PC-9 (cell line): ENCODE measurements at regions not wholly inside any gene's neighbourhood (a gene's known extent, or its start where the extent isn't known, plus 50 kb on each side); places are given as distances from the start of the nearest gene placed in this dataset.
"Not testable (repeated sequence)": the region's sequence is repeated elsewhere in the genome, so short reads cannot be mapped to it uniquely, and the experiment has no call there.

ENCODE experiments used
- BruUV-seq: library from RNA; stranded (reverse); fragments of 400-500 nt; replicated peaks from 2 replicates; lab custom pipeline; 2021; lab: Mats Ljungman, UMichigan
- CTCF ChIA-PET: fragments of 300-600 bp; sonication (Branson Sonifier 250); formaldehyde crosslinking; loops from one replicate; lab custom pipeline; 2022; ENCODE audit warnings: antibody characterized with exemption; lab: Charles Lee
- POLR2A ChIA-PET: fragments of 300-600 bp; sonication (Branson Sonifier 250); formaldehyde crosslinking; loops from one replicate; lab custom pipeline; 2022; ENCODE audit warnings: antibody characterized with exemption; ENCODE audit not compliant: unreplicated experiment; lab: Charles Lee
- DNase-seq, 2 experiments: peaks; one replicate each; pipeline versions ENCODE4 v3.0.0 to v3.0.0-alpha.2; 2015 to 2022; ENCODE audit warnings: mixed read lengths in 1 of 2
- H2AFZ ChIP-seq: fragments of 200-600 bp; sonication (generic); 2 replicates; pipeline ENCODE4 v1.8.1; 2017; ENCODE audit warnings: antibody characterized with exemption
- H3F3A ChIP-seq: fragments of 200-600 bp; sonication (generic); 2 replicates; pipeline ENCODE4 v1.8.1; 2017; ENCODE audit warnings: antibody characterized with exemption, mild to moderate bottlenecking, low read depth; ENCODE audit not compliant: insufficient read depth
- H3K27ac ChIP-seq: fragments of 200-600 bp; sonication (generic); 2 replicates; pipeline ENCODE4 v1.6.1; 2016; ENCODE audit warnings: mixed run types
- H3K27me3 ChIP-seq: fragments of 200-600 bp; sonication (generic); 2 replicates; pipeline ENCODE4 v1.6.1; 2016; ENCODE audit warnings: low read depth, mixed run types; ENCODE audit not compliant: insufficient read depth
- H3K36me3 ChIP-seq: fragments of 200-600 bp; sonication (generic); 2 replicates; pipeline ENCODE4 v1.6.1; 2016; ENCODE audit warnings: low read depth, mixed run types
- H3K4me1 ChIP-seq: fragments of 200-600 bp; sonication (generic); replicated peaks from 2 replicates; pipeline ENCODE4 v1.6.1; 2016; ENCODE audit warnings: mixed run types; ENCODE audit not compliant: insufficient read depth
- H3K4me2 ChIP-seq: fragments of 200-600 bp; sonication (generic); 2 replicates; pipeline ENCODE4 v1.6.1; 2017; ENCODE audit warnings: mixed run types
- H3K4me3 ChIP-seq: fragments of 200-600 bp; sonication (generic); 2 replicates; pipeline ENCODE4 v1.6.1; 2016; ENCODE audit warnings: mixed run types
- H3K79me2 ChIP-seq: fragments of 200-600 bp; sonication (generic); 2 replicates; pipeline ENCODE4 v1.6.1; 2017; ENCODE audit warnings: low read depth, mixed run types
- H3K9me2 ChIP-seq: fragments of 200-600 bp; sonication (generic); 2 replicates; pipeline ENCODE4 v1.8.1; 2017; ENCODE audit warnings: mild to moderate bottlenecking; ENCODE audit not compliant: insufficient read depth
- H3K9me3 ChIP-seq: fragments of 200-600 bp; sonication (generic); 2 replicates; pipeline ENCODE4 v1.8.1; 2016; ENCODE audit warnings: low read depth; ENCODE audit not compliant: insufficient read depth
- H4K20me1 ChIP-seq: fragments of 200-600 bp; sonication (generic); 2 replicates; pipeline ENCODE4 v1.8.1; 2017; ENCODE audit not compliant: insufficient read depth
- CTCF ChIP-seq: fragments of 200-600 bp; sonication (generic); conservative IDR thresholded peaks from 2 replicates; pipeline ENCODE4 v1.6.1; 2017; ENCODE audit warnings: mixed run types, antibody characterized with exemption, mild to moderate bottlenecking, moderate library complexity
- EZH2 ChIP-seq: fragments of 200-600 bp; sonication (generic); IDR thresholded peaks from 2 replicates; pipeline ENCODE4 v1.8.0; 2017; ENCODE audit warnings: antibody characterized with exemption, low read depth
- intact Hi-C: fragments of 100-400 bp; cut with micrococcal nuclease; formaldehyde crosslinking; loops from one replicate; pipeline ENCODE4 v1.10.0; 2022; ENCODE audit not compliant: unreplicated experiment

- H3K27ac ChIP-seq = peak overlapping the region; percentile 50
These were observed 138.3 kb upstream of the RFC3 start for GRCh38 chr13:33679658-33680012.

DNA sequence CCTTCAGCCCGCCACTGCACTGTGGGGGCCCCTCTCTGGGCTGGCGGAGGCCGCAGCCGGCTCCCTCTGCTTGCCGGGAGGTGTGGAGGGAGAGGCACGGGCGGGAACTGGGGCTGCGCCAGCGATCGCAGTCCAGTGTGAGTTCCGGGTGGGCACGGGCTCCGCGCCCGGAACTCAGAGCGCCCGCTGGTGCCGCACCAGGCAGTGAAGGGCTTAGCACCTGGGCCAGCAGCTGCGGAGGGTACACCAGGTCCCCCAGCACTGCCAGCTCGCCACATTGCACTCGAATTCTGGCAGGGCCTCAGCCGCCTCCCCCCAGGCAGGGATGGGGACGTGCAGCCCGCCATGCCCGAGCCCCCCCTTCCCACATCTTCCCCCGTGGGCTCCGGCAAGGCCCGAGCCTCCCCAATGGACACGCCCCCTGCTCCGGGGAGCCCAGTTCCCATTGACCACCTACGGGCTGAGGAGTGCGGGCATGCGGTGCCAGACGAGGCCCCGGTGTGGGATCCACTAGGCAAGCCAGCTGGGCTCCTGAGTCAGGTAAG is 135.9 kb upstream of the RFC3 start:
- no peak for DNase-seq
- ChIA-PET CTCF (no interaction called here), POLR2A (no interaction called here)
- H3K4me2 ChIP-seq = no peak overlapping the region
- intact Hi-C loops = no loop called here
- no peak overlapping the region for H3K4me3 ChIP-seq
- no peaks in the 10 kb centered on the region for H3K27me3 ChIP-seq
- BruUV-seq = no TSS peak
- no peaks in the 10 kb centered on the region for H3K9me3 ChIP-seq
- TF ChIP-seq CTCF = no peak
- no peak for TF ChIP-seq EZH2
- H3F3A ChIP-seq = no peaks in the 10 kb centered on the region; the same call in 1 of the 2 replicates
- H2AFZ ChIP-seq = no peak overlapping the region
- no peaks in the 10 kb centered on the region for H3K36me3 ChIP-seq
- H3K27ac ChIP-seq = no peak overlapping the region
- H3K79me2 ChIP-seq = no peaks in the 10 kb centered on the region
- H3K4me1 ChIP-seq = no peaks in the 10 kb centered on the region
- no peaks in the 10 kb centered on the region for H3K9me2 ChIP-seq
- H4K20me1 ChIP-seq = no peaks in the 10 kb centered on the region

More at GRCh38 chr13:33679658-33680012, 138.3 kb upstream of the RFC3 start:
- no TSS peak for BruUV-seq
- Histone ChIP-seq H3K79me2 (no peaks in the 10 kb centered on the region), H4K20me1 (no peaks in the 10 kb centered on the region), H3K36me3 (no peaks in the 10 kb centered on the region), H3K9me3 (no peaks in the 10 kb centered on the region), H3F3A (no peaks in the 10 kb centered on the region), H3K27me3 (no peaks in the 10 kb centered on the region), H2AFZ (no peak overlapping the region), H3K4me1 (no peaks in the 10 kb centered on the region), H3K9me2 (no peaks in the 10 kb centered on the region), H3K4me2 (peak overlapping the region; percentile 30), H3K4me3 (no peak overlapping the region)
- TF ChIP-seq CTCF (no peak), EZH2 (no peak)
- CTCF ChIA-PET = no interaction called here
- intact Hi-C loops = no loop called here
- POLR2A ChIA-PET = interaction anchor here (0.5 to 0.6 kb wide), 2 partner anchors 37 to 110 kb away, joined by 3 to 4 read pairs; no protein-coding TSS in a partner anchor
- DNase-seq = no peak

GRCh38 chr13:33682646-33683045 is 135.3 kb upstream of the RFC3 start:
- H3F3A ChIP-seq, H2AFZ ChIP-seq, CTCF ChIA-PET, H3K9me3 ChIP-seq, BruUV-seq, intact Hi-C loops, H3K79me2 ChIP-seq, H3K4me1 ChIP-seq, H3K36me3 ChIP-seq, H3K4me2 ChIP-seq, H3K27ac ChIP-seq, H4K20me1 ChIP-seq, H3K4me3 ChIP-seq, POLR2A ChIA-PET, H3K9me2 ChIP-seq, H3K27me3 ChIP-seq, DNase-seq: not testable (repeated sequence)

DNA sequence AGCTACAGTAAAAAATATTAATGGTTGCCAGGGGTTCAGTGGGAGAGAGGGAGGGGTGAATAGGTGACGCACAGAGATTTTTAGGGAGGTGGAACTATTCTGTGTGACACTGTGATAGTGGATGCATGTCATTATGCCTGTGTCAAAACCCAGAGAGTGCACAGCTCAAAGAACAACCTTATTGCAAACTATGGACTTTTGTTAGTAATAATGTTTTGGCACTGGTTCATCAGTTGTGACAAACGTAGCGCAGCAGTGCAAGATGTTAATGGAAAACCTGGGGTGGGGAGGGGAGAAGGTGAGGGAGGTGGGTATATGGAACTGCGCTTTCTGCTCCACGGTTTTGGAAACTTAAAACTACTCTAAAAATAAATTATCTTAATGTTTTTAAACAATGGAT is 134.6 kb upstream of the RFC3 start:
- Histone ChIP-seq H2AFZ (no peak overlapping the region), H3K9me3 (no peaks in the 10 kb centered on the region), H3K27ac (no peak overlapping the region), H3K9me2 (no peaks in the 10 kb centered on the region), H3K79me2 (no peaks in the 10 kb centered on the region), H3K36me3 (no peaks in the 10 kb centered on the region), H3F3A (no peaks in the 10 kb centered on the region; the same call in 1 of the 2 replicates), H4K20me1 (no peaks in the 10 kb centered on the region), H3K4me2 (no peak overlapping the region), H3K27me3 (no peaks in the 10 kb centered on the region), H3K4me1 (no peaks in the 10 kb centered on the region), H3K4me3 (no peak overlapping the region)
- BruUV-seq = no TSS peak
- ChIA-PET POLR2A (no interaction called here), CTCF (no interaction called here)
- TF ChIP-seq EZH2 (no peak), CTCF (no peak)
- DNase-seq = no peak
- intact Hi-C loops = no loop called here
